Mucosa of descending colon (tissue), 3 donors: ENCODE measurements at regions not wholly inside any gene's neighbourhood (a gene's known extent, or its start where the extent isn't known, plus 50 kb on each side); places are given as distances from the start of the nearest gene placed in this dataset.

Experiments used
- ATAC-seq: fragments of 200-7000 bp; cut with Tn5 transposase; one replicate; pipeline ENCODE4 v1.9.1; 2020; ENCODE audit warnings: mild to moderate bottlenecking, moderate library complexity
- DNase-seq, 3 donors: peaks; one replicate each; pipeline ENCODE4 v3.0.0-alpha.2; 2020
- H3K36me3 ChIP-seq: fragments of 200-600 bp; one replicate; pipeline ENCODE4 v1.8.0; 2021; ENCODE audit warnings: low read depth, mild to moderate bottlenecking
- H3K4me1 ChIP-seq: fragments of 200-600 bp; one replicate; pipeline ENCODE4 v1.8.0; 2021; ENCODE audit warnings: low read depth, mild to moderate bottlenecking
- H3K4me3 ChIP-seq: fragments of 200-600 bp; one replicate; pipeline ENCODE4 v1.8.0; 2021; ENCODE audit warnings: mild to moderate bottlenecking
- H3K9me3 ChIP-seq: fragments of 200-600 bp; one replicate; pipeline ENCODE4 v1.8.0; 2021; ENCODE audit warnings: mild to moderate bottlenecking
- CTCF ChIP-seq: fragments of 200-600 bp; IDR thresholded peaks from one replicate; pipeline ENCODE4 v1.8.0; 2022; ENCODE audit warnings: antibody characterized with exemption, mild to moderate bottlenecking
- intact Hi-C, 2 donors: fragments of 100-400 bp; cut with DNase I in 1 of 2; cut with micrococcal nuclease in 1 of 2; formaldehyde crosslinking; loops; one replicate each; pipeline versions ENCODE4 v1.11.0 to v1.11.1; 2022; cut with DNase I, micrococcal nuclease
- donor health status: DM: no; HTN: no; CAD: no; lungs with moderate emphysema.
- donor health status: DM: no; HTN: no; CAD: no.
- donor health status: DM: no; HTN: yes; CAD: no.

GRCh38 chr22:48803948-48804810 is 1023.5 kb downstream of the BRD1 start:
- intact Hi-C loops, result no loop called here
- Histone ChIP-seq H3K9me3 (no peaks in the 10 kb centered on the region), H3K36me3 (no peaks in the 10 kb centered on the region), H3K4me3 (no peak overlapping the region), H3K4me1 (no peaks in the 10 kb centered on the region)
- no peak for TF ChIP-seq CTCF
- DNase-seq (peak in 1 of 3 donors; percentile 34), ATAC-seq (no peak)

- TF ChIP-seq CTCF, result no peak
- Histone ChIP-seq H3K36me3 (no peaks in the 10 kb centered on the region), H3K9me3 (no peaks in the 10 kb centered on the region), H3K4me3 (no peak overlapping the region), H3K4me1 (no peaks in the 10 kb centered on the region)
- DNase-seq (no peak), ATAC-seq (no peak)
- intact Hi-C loops, result no loop called here
Measured at GRCh38 chr22:48803171-48803947, 1024.3 kb downstream of the BRD1 start.

- intact Hi-C loops, result no loop called here
- Histone ChIP-seq H3K4me3 (no peak overlapping the region), H3K9me3 (no peaks in the 10 kb centered on the region), H3K4me1 (no peaks in the 10 kb centered on the region), H3K36me3 (no peaks in the 10 kb centered on the region)
- TF ChIP-seq CTCF, result no peak
- DNase-seq (no peak), ATAC-seq (no peak)
Measured at GRCh38 chr22:48802576-48802975, 1025.1 kb downstream of the BRD1 start.

- Histone ChIP-seq H3K36me3 (no peaks in the 10 kb centered on the region), H3K4me3 (no peak overlapping the region), H3K4me1 (no peaks in the 10 kb centered on the region), H3K9me3 (no peaks in the 10 kb centered on the region)
- no peak for TF ChIP-seq CTCF
- intact Hi-C loops, result no loop called here
- DNase-seq (no peak), ATAC-seq (no peak)
Measured at GRCh38 chr22:48800886-48801607, 1026.6 kb downstream of the BRD1 start.

GRCh38 chr22:48800036-48800885 is 1027.4 kb downstream of the BRD1 start:
- H3K9me3 ChIP-seq, result no peaks in the 10 kb centered on the region
- no peak for DNase-seq
- no peak for ATAC-seq
- intact Hi-C loops, result no loop called here
- H3K4me1 ChIP-seq, result no peaks in the 10 kb centered on the region
- H3K36me3 ChIP-seq, result no peaks in the 10 kb centered on the region
- no peak overlapping the region for H3K4me3 ChIP-seq
- no peak for TF ChIP-seq CTCF
